H1 (cell line): ENCODE measurements at regions not wholly inside any gene's neighbourhood (a gene's known extent, or its start where the extent isn't known, plus 50 kb on each side); places are given as distances from the start of the nearest gene placed in this dataset.

Experiments
- ATF2 ChIP-seq: IDR thresholded peaks from 2 replicates; pipeline ENCODE4 v1.6.1; 2012; ENCODE audit warnings: low read length, inconsistent platforms
- CHD7 ChIP-seq: fragments of 300-600 bp; sonication (generic); IDR thresholded peaks from 2 replicates; pipeline ENCODE4 v1.7.1; 2012; ENCODE audit warnings: low read length, moderate library complexity, mild to moderate bottlenecking, inconsistent platforms; ENCODE audit not compliant: insufficient replicate concordance
- EZH2 ChIP-seq: fragments of 200-600 bp; sonication (generic); IDR thresholded peaks from 2 replicates; pipeline ENCODE4 v1.7.1; 2012; ENCODE audit warnings: low read depth, mild to moderate bottlenecking, moderate library complexity, low read length, inconsistent platforms; ENCODE audit not compliant: severe bottlenecking
- HDAC6 ChIP-seq: IDR thresholded peaks from one replicate; pipeline ENCODE4 v1.7.1; 2012; ENCODE audit warnings: low read depth, mild to moderate bottlenecking, inconsistent platforms, low read length, moderate library complexity
- RXRA ChIP-seq: IDR thresholded peaks from 2 replicates; pipeline ENCODE4 v1.6.1; 2011; ENCODE audit warnings: low read depth, mild to moderate bottlenecking, low read length, moderate library complexity; ENCODE audit not compliant: insufficient read depth

GRCh38 chr2:129436809-129437208 is 542.7 kb upstream of the RAB6C start (continued):
- TF ChIP-seq CHD7 (no peak), ATF2 (no peak), EZH2 (no peak), RXRA (no peak), HDAC6 (no peak)
- TF ChIP-seq, all 59 proteins: peak for 0
